AG09309 (cell line): ENCODE measurements at regions not wholly inside any gene's neighbourhood (a gene's known extent, or its start where the extent isn't known, plus 50 kb on each side); places are given as distances from the start of the nearest gene placed in this dataset.

Experiments
- DNase-seq: peaks from one replicate; pipeline ENCODE4 v3.0.0-alpha.2; 2010; ENCODE audit warnings: low read depth
- H3K4me3 ChIP-seq: 2 replicates; pipeline ENCODE4 v1.5.1; 2011; ENCODE audit warnings: mild to moderate bottlenecking, low read depth, low read length, moderate library complexity; ENCODE audit not compliant: control insufficient read depth
- TF ChIP-seq, protein P1 (sequence below): IDR thresholded peaks from 2 replicates; pipeline ENCODE4 v1.5.1; 2011; ENCODE audit warnings: mild to moderate bottlenecking, low read depth, low read length, inconsistent platforms; ENCODE audit not compliant: insufficient read depth, control insufficient read depth; ENCODE audit errors: missing control alignments

DNA sequence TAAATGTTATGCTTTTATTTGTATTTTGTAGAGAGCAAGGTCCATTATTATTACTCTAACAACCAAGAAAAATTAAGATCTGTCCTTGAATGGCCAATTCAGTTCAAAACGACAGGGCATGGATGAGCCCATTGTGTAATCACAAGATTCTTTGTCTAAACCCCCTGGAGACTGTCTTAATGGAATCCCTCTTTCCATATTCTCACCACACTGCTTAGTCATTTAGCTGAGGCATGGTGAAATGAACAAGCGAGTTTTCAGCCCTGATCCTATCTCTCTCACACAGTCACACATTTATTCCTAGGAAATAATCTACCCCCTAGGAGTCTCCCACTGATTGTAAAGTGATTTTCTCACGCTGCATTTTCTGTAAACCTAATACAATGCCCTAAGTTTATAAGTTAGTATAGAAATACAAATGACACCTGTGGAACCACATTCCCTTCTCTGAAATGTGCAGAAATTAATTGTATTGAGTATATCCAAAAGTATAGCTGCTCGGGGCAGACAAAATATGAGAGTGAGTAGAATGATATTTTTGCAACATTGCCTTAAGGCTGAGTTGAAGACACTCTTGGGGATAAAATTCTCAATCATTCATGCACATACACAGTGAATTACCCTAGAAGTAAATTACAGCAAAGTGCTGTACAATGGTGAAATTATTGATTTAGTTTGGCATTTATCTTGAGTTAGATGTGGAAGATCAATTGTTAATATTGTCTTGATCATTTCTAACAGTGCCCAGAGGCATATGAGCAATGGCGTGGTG is 119.7 kb upstream of the PCDH7 start:
- TF ChIP-seq, protein P1, sequence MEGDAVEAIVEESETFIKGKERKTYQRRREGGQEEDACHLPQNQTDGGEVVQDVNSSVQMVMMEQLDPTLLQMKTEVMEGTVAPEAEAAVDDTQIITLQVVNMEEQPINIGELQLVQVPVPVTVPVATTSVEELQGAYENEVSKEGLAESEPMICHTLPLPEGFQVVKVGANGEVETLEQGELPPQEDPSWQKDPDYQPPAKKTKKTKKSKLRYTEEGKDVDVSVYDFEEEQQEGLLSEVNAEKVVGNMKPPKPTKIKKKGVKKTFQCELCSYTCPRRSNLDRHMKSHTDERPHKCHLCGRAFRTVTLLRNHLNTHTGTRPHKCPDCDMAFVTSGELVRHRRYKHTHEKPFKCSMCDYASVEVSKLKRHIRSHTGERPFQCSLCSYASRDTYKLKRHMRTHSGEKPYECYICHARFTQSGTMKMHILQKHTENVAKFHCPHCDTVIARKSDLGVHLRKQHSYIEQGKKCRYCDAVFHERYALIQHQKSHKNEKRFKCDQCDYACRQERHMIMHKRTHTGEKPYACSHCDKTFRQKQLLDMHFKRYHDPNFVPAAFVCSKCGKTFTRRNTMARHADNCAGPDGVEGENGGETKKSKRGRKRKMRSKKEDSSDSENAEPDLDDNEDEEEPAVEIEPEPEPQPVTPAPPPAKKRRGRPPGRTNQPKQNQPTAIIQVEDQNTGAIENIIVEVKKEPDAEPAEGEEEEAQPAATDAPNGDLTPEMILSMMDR, result no peak
- DNase-seq, result peak; percentile 3

DNA sequence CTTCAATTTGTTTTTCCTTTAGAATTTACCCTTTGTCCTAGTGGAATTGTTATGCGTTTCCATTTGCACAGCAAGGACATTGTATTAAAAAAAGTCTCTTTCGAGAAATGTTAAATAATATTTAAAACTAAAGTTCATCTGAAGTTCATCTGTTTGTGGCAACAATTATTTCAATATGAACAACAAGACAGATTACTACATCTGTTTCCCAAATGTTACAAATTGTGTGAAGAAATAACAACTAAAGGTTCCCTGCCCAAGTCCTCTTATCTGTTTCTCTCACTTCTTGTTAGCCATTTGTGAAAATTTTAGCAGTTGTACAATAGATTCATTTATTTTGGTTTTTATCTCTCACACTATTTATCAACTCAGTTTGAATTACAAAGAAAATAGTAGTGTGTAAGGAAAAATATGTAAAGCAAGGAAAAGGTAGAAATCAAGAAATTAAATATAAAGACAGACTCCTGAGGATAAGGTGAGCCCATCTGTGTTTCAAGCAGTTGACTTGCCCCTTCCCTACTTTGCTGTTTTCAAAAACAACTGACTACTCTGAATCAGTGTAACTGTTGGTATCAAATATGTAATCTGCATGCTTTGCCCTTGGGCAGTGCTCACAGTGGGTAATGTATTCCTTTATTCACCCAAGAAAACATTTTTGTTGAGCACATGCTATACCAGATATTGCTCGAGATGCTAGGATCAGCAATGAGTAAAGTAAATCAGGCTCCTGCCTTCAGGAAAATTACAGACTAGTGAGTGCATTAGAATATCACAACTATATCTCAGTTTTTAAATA is 118.9 kb upstream of the PCDH7 start:
- no peak for DNase-seq
- H3K4me3 ChIP-seq, result no peak overlapping the region
- TF ChIP-seq, protein P1, result no peak

More for the DNA sequence above, 119.7 kb upstream of the PCDH7 start:
- H3K4me3 ChIP-seq, result no peak overlapping the region

DNA sequence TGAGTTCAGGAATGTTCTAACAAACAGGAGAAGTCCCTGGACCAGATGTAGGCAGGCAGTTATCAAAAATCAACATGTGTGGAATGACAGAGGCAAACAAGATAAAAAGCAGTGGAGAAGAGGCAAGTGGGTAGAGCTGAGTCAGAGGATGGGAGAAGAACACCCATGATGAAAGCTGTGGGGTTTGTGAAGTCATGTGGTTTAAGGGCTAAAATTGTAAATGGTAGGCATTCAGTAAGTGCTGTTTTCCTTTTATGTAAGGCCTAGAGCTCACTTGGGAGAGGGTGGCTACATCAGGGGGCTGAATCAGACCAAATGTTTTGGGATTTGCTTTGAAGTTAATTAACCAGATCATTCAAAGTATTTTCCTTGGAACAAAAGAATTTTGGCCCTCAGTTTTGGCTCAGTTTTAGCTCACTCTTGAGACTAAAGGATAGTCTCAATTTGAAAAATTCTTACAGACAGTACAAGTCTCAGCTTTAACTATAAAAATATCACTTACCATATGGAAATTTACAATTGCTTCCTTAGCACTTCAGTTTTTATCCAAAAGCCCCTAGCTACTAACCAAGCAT is 114.5 kb upstream of the PCDH7 start:
- TF ChIP-seq, protein P1, result no peak
- H3K4me3 ChIP-seq, result no peak overlapping the region
- no peak for DNase-seq

DNA sequence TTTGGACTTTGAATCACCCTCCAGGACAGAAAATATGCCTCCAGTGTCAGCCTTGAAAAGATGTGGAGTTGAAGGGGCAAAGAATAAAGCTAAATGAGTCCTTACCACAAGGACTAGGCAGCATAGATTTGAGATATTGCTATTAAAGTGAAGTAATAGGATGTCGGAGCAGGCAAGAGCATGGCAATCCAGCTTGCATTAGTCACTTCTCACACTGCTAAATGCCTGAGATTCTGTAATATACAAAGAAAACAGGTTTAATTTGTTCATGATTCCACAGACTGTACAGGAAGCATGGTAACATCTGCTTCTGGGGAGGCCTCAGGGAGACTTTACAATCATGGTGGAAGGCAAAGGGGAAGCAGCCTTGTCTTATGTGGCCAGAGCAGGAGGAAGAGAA is 109.8 kb upstream of the PCDH7 start:
- TF ChIP-seq, protein P1, result no peak
- DNase-seq, result no peak
- H3K4me3 ChIP-seq, result no peak overlapping the region

DNA sequence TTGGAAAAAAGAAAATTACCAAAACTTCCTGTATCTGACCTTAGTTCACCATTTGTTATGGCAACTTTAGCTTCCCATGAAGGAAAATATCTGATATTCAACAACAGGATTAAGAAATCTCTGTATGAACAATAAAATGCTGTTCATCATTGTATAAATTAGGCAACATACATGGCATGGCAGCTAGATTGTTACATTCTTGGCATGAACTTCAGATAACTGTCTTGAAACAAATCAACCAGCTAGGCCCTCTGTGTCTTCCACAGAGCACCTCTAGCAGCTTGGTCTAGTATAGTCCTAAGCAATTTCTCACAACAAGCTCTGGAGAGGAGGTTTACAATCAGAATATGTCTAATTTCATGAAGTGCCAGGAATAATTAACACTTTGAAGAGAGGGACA is 105.4 kb upstream of the PCDH7 start:
- TF ChIP-seq, protein P1, result no peak
- no peak overlapping the region for H3K4me3 ChIP-seq
- no peak for DNase-seq

DNA sequence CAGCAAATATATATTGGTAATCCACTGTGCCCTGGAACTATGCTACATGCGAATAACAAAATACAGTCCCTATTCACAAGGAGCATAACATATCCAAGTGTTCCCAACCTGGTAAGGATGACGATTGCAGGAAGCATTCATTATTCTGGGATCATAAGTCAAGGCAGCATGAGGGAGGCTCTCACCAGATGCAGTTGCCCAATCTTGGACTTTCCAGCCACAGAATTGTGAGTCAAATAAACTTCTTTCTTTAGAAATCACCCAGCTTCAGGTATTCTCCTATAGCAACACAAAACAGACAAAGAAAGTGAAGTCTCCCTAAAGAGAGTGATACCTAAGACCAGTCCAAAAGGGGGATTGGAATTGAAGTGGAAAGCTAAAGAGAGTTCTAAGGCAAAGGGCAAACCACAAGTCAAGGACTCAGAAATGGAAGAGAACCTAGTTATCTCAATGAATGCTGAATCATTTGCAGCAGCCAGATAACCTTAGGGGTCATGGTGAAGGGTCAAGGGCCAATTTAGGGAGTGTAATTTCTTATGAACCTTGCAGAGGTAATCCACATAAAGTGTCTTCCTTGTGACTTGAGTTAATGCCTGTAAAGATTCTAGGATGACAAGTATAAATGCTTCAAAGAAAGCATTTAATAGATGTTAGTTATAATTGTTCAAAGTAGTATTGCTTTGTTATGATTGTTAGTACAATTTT is 103.1 kb upstream of the PCDH7 start:
- TF ChIP-seq, protein P1, result no peak
- no peak for DNase-seq
- no peak overlapping the region for H3K4me3 ChIP-seq
